ENCODE measurements at regions not wholly inside any gene's neighbourhood (a gene's known extent, or its start where the extent isn't known, plus 50 kb on each side); places are given as distances from the start of the nearest gene placed in this dataset.
"Not testable (repeated sequence)": the region's sequence is repeated elsewhere in the genome, so short reads cannot be mapped to it uniquely, and the experiment has no call there.

- TF ChIP-seq ZFX (IDR thresholded peaks at IDR 0.05; ENCODE audit: borderline replicate concordance), result no peak
- no peak for TF ChIP-seq CTCF (IDR thresholded peaks at IDR 0.05)
- no peak overlapping the region for H3K27ac ChIP-seq
Measured at GRCh38 chr11:39668640-39669039, 1790.8 kb downstream of the LRRC4C start.

- TF ChIP-seq ZFX (IDR thresholded peaks at IDR 0.05; ENCODE audit: borderline replicate concordance) (no peak), CTCF (IDR thresholded peaks at IDR 0.05) (no peak)
- H3K27ac ChIP-seq, result no peak overlapping the region
Measured at GRCh38 chr11:39664023-39664422, 1795.4 kb downstream of the LRRC4C start.

- TF ChIP-seq CTCF (IDR thresholded peaks at IDR 0.05) (no peak), ZFX (IDR thresholded peaks at IDR 0.05; ENCODE audit: borderline replicate concordance) (no peak)
- H3K27ac ChIP-seq, result no peak overlapping the region
Measured at GRCh38 chr11:39661890-39662289, 1797.6 kb downstream of the LRRC4C start.

- no peak overlapping the region for H3K27ac ChIP-seq
- TF ChIP-seq CTCF (IDR thresholded peaks at IDR 0.05) (no peak), ZFX (IDR thresholded peaks at IDR 0.05; ENCODE audit: borderline replicate concordance) (no peak)
Measured at GRCh38 chr11:39651857-39652461, 1807.5 kb downstream of the LRRC4C start.

- TF ChIP-seq CTCF (IDR thresholded peaks at IDR 0.05) (no peak), ZFX (IDR thresholded peaks at IDR 0.05; ENCODE audit: borderline replicate concordance) (no peak)
- no peak overlapping the region for H3K27ac ChIP-seq
Measured at GRCh38 chr11:39641751-39642150, 1817.7 kb downstream of the LRRC4C start.

- H3K27ac ChIP-seq, result no peak overlapping the region
- no peak for TF ChIP-seq ZFX (IDR thresholded peaks at IDR 0.05; ENCODE audit: borderline replicate concordance)
- TF ChIP-seq CTCF (IDR thresholded peaks at IDR 0.05), result no peak
Measured at GRCh38 chr11:39630365-39630764, 1829.1 kb downstream of the LRRC4C start.

GRCh38 chr11:39628311-39628710 lies 1831.1 kb downstream of the LRRC4C start:
- TF ChIP-seq ZFX (IDR thresholded peaks at IDR 0.05; ENCODE audit: borderline replicate concordance) (no peak), CTCF (IDR thresholded peaks at IDR 0.05) (no peak)
- no peak overlapping the region for H3K27ac ChIP-seq

- not testable (repeated sequence) for H3K27ac ChIP-seq
Measured at GRCh38 chr11:39620309-39620708, 1839.1 kb downstream of the LRRC4C start.

Measured in 22Rv1 (cell line).